CD14-positive monocyte (primary cell): ENCODE measurements at regions not wholly inside any gene's neighbourhood (a gene's known extent, or its start where the extent isn't known, plus 50 kb on each side); places are given as distances from the start of the nearest gene placed in this dataset.

Experiments
- DNase-seq, 3 donors: peaks; one replicate each; pipeline ENCODE4 v3.0.0-alpha.2; 2011 to 2022
- H2AFZ ChIP-seq: 2 replicates; pipeline ENCODE4 v1.6.0; 2012; ENCODE audit warnings: mild to moderate bottlenecking, low read depth, low read length, inconsistent platforms; ENCODE audit not compliant: insufficient read depth, poor library complexity, severe bottlenecking
- H3K27ac ChIP-seq, 2 donors: 1 replicate in 1 of 2; 2 replicates in 1 of 2; pipeline ENCODE4 v1.5.1; 2012 to 2013; ENCODE audit warnings: low read length in 2 of 2, control low read depth in 1 of 2, inconsistent platforms in 1 of 2, low read depth in 1 of 2, mild to moderate bottlenecking in 1 of 2
- H3K27me3 ChIP-seq, 2 donors: one replicate each; pipeline versions ENCODE4 v1.6.0 to v1.6.1; 2011 to 2013; ENCODE audit warnings: low read length in 2 of 2; ENCODE audit not compliant: control insufficient read depth in 2 of 2, insufficient read depth in 2 of 2
- H3K36me3 ChIP-seq, 2 donors: replicated peaks in 1 of 2; 1 replicate in 1 of 2; 2 replicates in 1 of 2; pipeline versions ENCODE4 v1.5.1 to v1.6.1; 2012 to 2013; ENCODE audit warnings: low read length in 2 of 2, control low read depth in 1 of 2, inconsistent platforms in 1 of 2, mild to moderate bottlenecking in 1 of 2; ENCODE audit not compliant: insufficient read depth in 2 of 2, control insufficient read depth in 1 of 2
- H3K4me1 ChIP-seq, 2 donors: 1 replicate in 1 of 2; 2 replicates in 1 of 2; pipeline versions ENCODE4 v1.5.1 to v1.6.1; 2012 to 2013; ENCODE audit warnings: low read length in 2 of 2, control low read depth in 1 of 2, inconsistent platforms in 1 of 2, mild to moderate bottlenecking in 1 of 2, moderate library complexity in 1 of 2; ENCODE audit not compliant: insufficient read depth in 2 of 2, control insufficient read depth in 1 of 2
- H3K4me2 ChIP-seq: replicated peaks from 2 replicates; pipeline ENCODE3; 2012; ENCODE audit warnings: low read length, moderate library complexity, mild to moderate bottlenecking; ENCODE audit not compliant: poor library complexity, severe bottlenecking; ENCODE audit errors: extremely low read depth
- H3K4me3 ChIP-seq, 3 experiments: fragments of 200-600 bp in 1 of 3; sonication (generic) in 1 of 3; replicated peaks in 1 of 3; 1 replicate in 2 of 3; 2 replicates in 1 of 3; pipeline ENCODE4 v1.5.1; 2011 to 2013; ENCODE audit warnings: low read length in 3 of 3, mild to moderate bottlenecking in 3 of 3, control low read depth in 2 of 3, low read depth in 2 of 3, inconsistent platforms in 1 of 3, moderate library complexity in 1 of 3
- H3K79me2 ChIP-seq: 2 replicates; pipeline ENCODE4 v1.6.0; 2012; ENCODE audit warnings: mild to moderate bottlenecking, control low read depth, inconsistent platforms, low read length, moderate library complexity; ENCODE audit not compliant: insufficient read depth
- H3K9ac ChIP-seq: 2 replicates; pipeline ENCODE4 v1.6.0; 2017; ENCODE audit warnings: low read length, mild to moderate bottlenecking; ENCODE audit not compliant: insufficient read depth, poor library complexity, severe bottlenecking
- H3K9me3 ChIP-seq, 2 donors: replicated peaks in 1 of 2; 1 replicate in 1 of 2; 2 replicates in 1 of 2; pipeline versions ENCODE4 v1.5.1 to v1.6.1; 2012 to 2013; ENCODE audit warnings: low read length in 2 of 2, control low read depth in 1 of 2; ENCODE audit not compliant: control insufficient read depth in 1 of 2, insufficient read depth in 1 of 2
- H4K20me1 ChIP-seq: 2 replicates; pipeline ENCODE4 v1.6.0; 2012; ENCODE audit warnings: mild to moderate bottlenecking, low read length, control low read depth, moderate library complexity; ENCODE audit not compliant: insufficient read depth
- H3K27ac Mint-ChIP-seq, 7 donors: one replicate each; pipeline ENCODE4 v1.8.0; 2020; ENCODE audit warnings: mild to moderate bottlenecking in 7 of 7, mixed read lengths in 7 of 7, moderate library complexity in 6 of 7, inconsistent platforms in 2 of 7
- H3K27me3 Mint-ChIP-seq, 3 donors: one replicate each; pipeline ENCODE4 v1.8.0; 2021 to 2022; ENCODE audit warnings: low read depth in 3 of 3, mild to moderate bottlenecking in 3 of 3, mixed read lengths in 3 of 3, moderate library complexity in 3 of 3, inconsistent platforms in 1 of 3
- H3K36me3 Mint-ChIP-seq, 2 donors: one replicate each; pipeline ENCODE4 v1.8.0; 2020; ENCODE audit warnings: mixed read lengths in 2 of 2, inconsistent platforms in 1 of 2, mild to moderate bottlenecking in 1 of 2
- H3K4me1 Mint-ChIP-seq: one replicate; pipeline ENCODE4 v1.8.0; 2020; ENCODE audit warnings: mild to moderate bottlenecking, mixed read lengths
- H3K4me3 Mint-ChIP-seq, 2 donors: one replicate each; pipeline ENCODE4 v1.8.0; 2020; ENCODE audit warnings: mild to moderate bottlenecking in 2 of 2, mixed read lengths in 2 of 2, moderate library complexity in 1 of 2
- H3K9me3 Mint-ChIP-seq, 7 donors: one replicate each; pipeline ENCODE4 v1.8.0; 2020 to 2022; ENCODE audit warnings: mixed read lengths in 7 of 7, mild to moderate bottlenecking in 6 of 7, moderate library complexity in 6 of 7, inconsistent platforms in 2 of 7
- CTCF ChIP-seq: fragments of 200-600 bp; IDR thresholded peaks from one replicate; pipeline ENCODE4 v1.8.0; 2022; ENCODE audit warnings: antibody characterized with exemption, mild to moderate bottlenecking
- WGBS: methylation state at CpG from one replicate; pipeline ENCODE4 v1.1.5; 2013; ENCODE audit warnings: missing lambda C conversion rate; ENCODE audit not compliant: insufficient coverage; 5-methylcytosine and 5-hydroxymethylcytosine counted together
- intact Hi-C, 2 donors: fragments of 100-400 bp; cut with micrococcal nuclease; formaldehyde crosslinking; loops; one replicate each; pipeline versions ENCODE4 v1.15.0 to v1.15.1; 2023

GRCh38 chr6:68010936-68011335 is 624.1 kb upstream of the ADGRB3 start:
- no peaks in the 10 kb centered on the region for H3K36me3 Mint-ChIP-seq
- no peak overlapping the region for H3K27ac ChIP-seq
- H2AFZ ChIP-seq, result no peak overlapping the region
- no peaks in the 10 kb centered on the region for H4K20me1 ChIP-seq
- H3K4me3 ChIP-seq, result no peak overlapping the region
- WGBS, result 100% methylated on average over 1 of the region's 4 CpGs
- no peaks in the 10 kb centered on the region for H3K36me3 ChIP-seq
- no peak for DNase-seq
- H3K4me3 Mint-ChIP-seq, result no peak overlapping the region
- H3K4me1 ChIP-seq, result no peaks in the 10 kb centered on the region
- H3K27me3 ChIP-seq, result no peaks in the 10 kb centered on the region
- H3K27me3 Mint-ChIP-seq, result no peaks in the 10 kb centered on the region
- no peak overlapping the region for H3K9ac ChIP-seq
- no peak for TF ChIP-seq CTCF
- intact Hi-C loops, result no loop called here
- peaks cover 4 to 7% of the 10 kb centered on the region in 2 donors for H3K9me3 ChIP-seq
- no peak overlapping the region for H3K27ac Mint-ChIP-seq
- no peaks in the 10 kb centered on the region for H3K4me1 Mint-ChIP-seq
- H3K9me3 Mint-ChIP-seq, result peaks cover 0 to 11% (median 2%) of the 10 kb centered on the region in 7 donors
- H3K4me2 ChIP-seq, result no peak overlapping the region
- no peaks in the 10 kb centered on the region for H3K79me2 ChIP-seq

GRCh38 chr6:68008445-68008844 is 626.6 kb upstream of the ADGRB3 start:
- H3K4me3 ChIP-seq, result no peak overlapping the region
- H3K36me3 ChIP-seq, result no peaks in the 10 kb centered on the region
- no peaks in the 10 kb centered on the region for H3K4me1 Mint-ChIP-seq
- H3K36me3 Mint-ChIP-seq, result no peaks in the 10 kb centered on the region
- no peak overlapping the region for H3K4me2 ChIP-seq
- H3K9me3 Mint-ChIP-seq, result peaks cover 0 to 11% (median 2%) of the 10 kb centered on the region in 7 donors
- no peak overlapping the region for H3K27ac ChIP-seq
- peaks cover 4% of the 10 kb centered on the region in 2 donors for H3K9me3 ChIP-seq
- H3K4me1 ChIP-seq, result no peaks in the 10 kb centered on the region
- no peaks in the 10 kb centered on the region for H4K20me1 ChIP-seq
- H3K27me3 ChIP-seq, result no peaks in the 10 kb centered on the region
- no peak overlapping the region for H2AFZ ChIP-seq
- TF ChIP-seq CTCF, result no peak
- H3K4me3 Mint-ChIP-seq, result no peak overlapping the region
- no peaks in the 10 kb centered on the region for H3K27me3 Mint-ChIP-seq
- no peak overlapping the region for H3K9ac ChIP-seq
- no peaks in the 10 kb centered on the region for H3K79me2 ChIP-seq
- H3K27ac Mint-ChIP-seq, result no peak overlapping the region
- intact Hi-C loops, result no loop called here
- WGBS, result no CpG with 5 or more reads among the region's 2 CpGs
- DNase-seq, result no peak
